Keratinocyte (primary cell): ENCODE measurements at regions not wholly inside any gene's neighbourhood (a gene's known extent, or its start where the extent isn't known, plus 50 kb on each side); places are given as distances from the start of the nearest gene placed in this dataset.

Source experiments
- DNase-seq: peaks from one replicate; pipeline ENCODE4 v3.0.0-alpha.2; 2011; ENCODE audit warnings: low read depth, missing footprints, low spot score
- FAIRE-seq: peaks from 2 replicates; lab custom pipeline; 2011; peaks lifted over from hg19 to GRCh38; lab: Jason Lieb, UNC
- H2AFZ ChIP-seq: 2 replicates; pipeline ENCODE4 v1.6.0; 2012; ENCODE audit warnings: low read length, control low read depth, inconsistent platforms; ENCODE audit not compliant: control insufficient read depth
- H3K27ac ChIP-seq: 2 replicates; pipeline ENCODE4 v1.5.1; 2011; ENCODE audit warnings: low read length; ENCODE audit not compliant: control insufficient read depth, insufficient read depth
- H3K27me3 ChIP-seq: 3 replicates; pipeline ENCODE4 v1.6.0; 2011; ENCODE audit warnings: low read length; ENCODE audit not compliant: control insufficient read depth, insufficient read depth; ENCODE audit errors: extremely low read depth
- H3K36me3 ChIP-seq, 2 experiments: 2 replicates in 1 of 2; 3 replicates in 1 of 2; pipeline ENCODE4 v1.5.1; 2011; ENCODE audit warnings: low read length in 2 of 2, mild to moderate bottlenecking in 1 of 2; ENCODE audit not compliant: control insufficient read depth in 2 of 2, insufficient read depth in 2 of 2; ENCODE audit errors: extremely low read depth in 1 of 2
- H3K4me1 ChIP-seq: 3 replicates; pipeline ENCODE4 v1.5.1; 2011; ENCODE audit warnings: low read length; ENCODE audit not compliant: control insufficient read depth, insufficient read depth; ENCODE audit errors: extremely low read depth
- H3K4me2 ChIP-seq: 3 replicates; pipeline ENCODE4 v1.6.0; 2011; ENCODE audit warnings: low read depth, low read length; ENCODE audit not compliant: control insufficient read depth, insufficient read depth; ENCODE audit errors: extremely low read depth
- H3K4me3 ChIP-seq, 3 experiments: fragments of 200-600 bp in 1 of 3; sonication (generic) in 1 of 3; 2 replicates in 2 of 3; 3 replicates in 1 of 3; pipeline ENCODE4 v1.5.1; 2011 to 2016; ENCODE audit warnings: low read length in 3 of 3, mild to moderate bottlenecking in 3 of 3, control low read depth in 2 of 3, inconsistent platforms in 1 of 3, low read depth in 1 of 3, mixed read lengths in 1 of 3, mixed run types in 1 of 3, moderate library complexity in 1 of 3; ENCODE audit not compliant: control insufficient read depth in 2 of 3, insufficient read depth in 2 of 3; ENCODE audit errors: extremely low read depth in 1 of 3
- H3K79me2 ChIP-seq: 2 replicates; pipeline ENCODE4 v1.6.0; 2012; ENCODE audit warnings: low read length; ENCODE audit not compliant: control insufficient read depth, insufficient read depth
- H3K9ac ChIP-seq: 3 replicates; pipeline ENCODE4 v1.6.0; 2011; ENCODE audit warnings: low read length; ENCODE audit not compliant: control insufficient read depth, insufficient read depth; ENCODE audit errors: extremely low read depth
- H3K9me1 ChIP-seq: 3 replicates; pipeline ENCODE4 v1.6.0; 2011; ENCODE audit warnings: low read length; ENCODE audit not compliant: control insufficient read depth, insufficient read depth; ENCODE audit errors: extremely low read depth
- H3K9me3 ChIP-seq: 2 replicates; pipeline ENCODE4 v1.5.1; 2012; ENCODE audit warnings: low read depth, low read length; ENCODE audit not compliant: control insufficient read depth
- H4K20me1 ChIP-seq: 3 replicates; pipeline ENCODE4 v1.6.0; 2011; ENCODE audit warnings: low read length; ENCODE audit not compliant: control insufficient read depth, insufficient read depth; ENCODE audit errors: extremely low read depth
- EZH2 ChIP-seq: IDR thresholded peaks from one replicate; pipeline ENCODE4 v1.6.1; 2012; ENCODE audit warnings: inconsistent platforms, mild to moderate bottlenecking, low read length, moderate library complexity
- dilution Hi-C: fragments of 300-500 bp; cut with MboI; formaldehyde crosslinking; loops from one replicate; pipeline ENCODE4 v1.7.0; 2020; ENCODE audit warnings: low sequenced_read_pairs; ENCODE audit not compliant: extremely low pct_ligation_motif_present
- TF ChIP-seq, protein P1 (sequence below), 3 experiments: IDR thresholded peaks in 1 of 3; conservative IDR thresholded peaks in 1 of 3; optimal IDR thresholded peaks in 1 of 3; 2 replicates in 2 of 3; 3 replicates in 1 of 3; pipeline versions ENCODE3 to v1.5.1; 2011; ENCODE audit warnings: low read length in 3 of 3, mild to moderate bottlenecking in 3 of 3, moderate library complexity in 2 of 3, control low read depth in 1 of 3, inconsistent platforms in 1 of 3; ENCODE audit not compliant: insufficient read depth in 2 of 3; ENCODE audit errors: extremely low read depth in 1 of 3

DNA sequence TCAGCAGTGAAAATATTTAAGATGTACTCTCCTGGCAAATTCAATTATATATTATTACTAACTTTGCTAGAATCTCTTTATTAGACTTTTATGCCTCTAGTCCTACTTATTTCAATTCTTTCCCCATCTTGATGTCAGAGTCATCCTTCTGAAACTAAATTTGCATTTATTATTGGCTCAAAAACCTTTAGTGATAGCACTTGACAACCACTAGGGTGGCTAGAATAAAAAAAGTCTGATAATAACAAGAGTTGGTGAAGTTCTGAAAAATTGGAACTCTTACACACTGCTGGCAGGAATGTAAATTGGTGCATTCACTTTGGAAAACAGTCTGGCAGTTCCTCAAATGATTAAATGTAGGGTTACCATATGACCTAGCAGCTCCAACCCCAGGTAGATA, 73.8 kb downstream of the LSMEM1 start:
- no peaks in the 10 kb centered on the region for H3K79me2 ChIP-seq
- no peak overlapping the region for H3K4me2 ChIP-seq
- H3K36me3 ChIP-seq, result no peaks in the 10 kb centered on the region
- no peak overlapping the region for H3K9ac ChIP-seq
- FAIRE-seq (no peak), DNase-seq (no peak)
- no peak for TF ChIP-seq EZH2
- TF ChIP-seq, protein P1, sequence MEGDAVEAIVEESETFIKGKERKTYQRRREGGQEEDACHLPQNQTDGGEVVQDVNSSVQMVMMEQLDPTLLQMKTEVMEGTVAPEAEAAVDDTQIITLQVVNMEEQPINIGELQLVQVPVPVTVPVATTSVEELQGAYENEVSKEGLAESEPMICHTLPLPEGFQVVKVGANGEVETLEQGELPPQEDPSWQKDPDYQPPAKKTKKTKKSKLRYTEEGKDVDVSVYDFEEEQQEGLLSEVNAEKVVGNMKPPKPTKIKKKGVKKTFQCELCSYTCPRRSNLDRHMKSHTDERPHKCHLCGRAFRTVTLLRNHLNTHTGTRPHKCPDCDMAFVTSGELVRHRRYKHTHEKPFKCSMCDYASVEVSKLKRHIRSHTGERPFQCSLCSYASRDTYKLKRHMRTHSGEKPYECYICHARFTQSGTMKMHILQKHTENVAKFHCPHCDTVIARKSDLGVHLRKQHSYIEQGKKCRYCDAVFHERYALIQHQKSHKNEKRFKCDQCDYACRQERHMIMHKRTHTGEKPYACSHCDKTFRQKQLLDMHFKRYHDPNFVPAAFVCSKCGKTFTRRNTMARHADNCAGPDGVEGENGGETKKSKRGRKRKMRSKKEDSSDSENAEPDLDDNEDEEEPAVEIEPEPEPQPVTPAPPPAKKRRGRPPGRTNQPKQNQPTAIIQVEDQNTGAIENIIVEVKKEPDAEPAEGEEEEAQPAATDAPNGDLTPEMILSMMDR (optimal IDR thresholded peaks at IDR 0.05 in 1 of 3, IDR thresholded peaks at IDR 0.05 in 1 of 3, conservative IDR thresholded peaks at IDR 0.05 in 1 of 3; ENCODE audit: extremely low read depth in 1 of 3, insufficient read depth in 2 of 3, low read length in 3 of 3), result peak in 1 of 3 experiments; percentile 24
- no peaks in the 10 kb centered on the region for H3K4me1 ChIP-seq
- H3K4me3 ChIP-seq, result no peak overlapping the region
- no peaks in the 10 kb centered on the region for H4K20me1 ChIP-seq
- no peak overlapping the region for H2AFZ ChIP-seq
- dilution Hi-C loops, result no loop called here
- H3K9me3 ChIP-seq, result no peaks in the 10 kb centered on the region
- no peaks in the 10 kb centered on the region for H3K27me3 ChIP-seq
- H3K27ac ChIP-seq, result no peak overlapping the region
- H3K9me1 ChIP-seq, result no peaks in the 10 kb centered on the region

GRCh38 chr7:112556633-112557032, 75.8 kb downstream of the LSMEM1 start:
- Histone ChIP-seq H3K27me3 (no peaks in the 10 kb centered on the region), H2AFZ (no peak overlapping the region), H3K9me1 (no peaks in the 10 kb centered on the region), H3K9ac (no peak overlapping the region), H3K9me3 (no peaks in the 10 kb centered on the region), H3K36me3 (no peaks in the 10 kb centered on the region), H3K79me2 (no peaks in the 10 kb centered on the region), H3K4me2 (no peak overlapping the region), H3K4me1 (no peaks in the 10 kb centered on the region), H3K4me3 (no peak overlapping the region), H4K20me1 (no peaks in the 10 kb centered on the region), H3K27ac (no peak overlapping the region)
- no peak for TF ChIP-seq EZH2
- TF ChIP-seq, protein P1 (optimal IDR thresholded peaks at IDR 0.05 in 1 of 3, IDR thresholded peaks at IDR 0.05 in 1 of 3, conservative IDR thresholded peaks at IDR 0.05 in 1 of 3; ENCODE audit: extremely low read depth in 1 of 3, insufficient read depth in 2 of 3, low read length in 3 of 3), result no peak
- dilution Hi-C loops, result no loop called here
- FAIRE-seq, result peak; percentile 81
- peak; percentile 32 for DNase-seq
